GM12878 (cell line): ENCODE measurements at regions not wholly inside any gene's neighbourhood (a gene's known extent, or its start where the extent isn't known, plus 50 kb on each side); places are given as distances from the start of the nearest gene placed in this dataset.

Experiments used
- ATAC-seq: fragments of 200-7000 bp; cut with Tn5 transposase; 3 replicates; pipeline ENCODE4 v1.9.1; 2020; ENCODE audit warnings: mild to moderate bottlenecking, moderate library complexity
- BruUV-seq: library from RNA; stranded (reverse); fragments of 400-500 nt; replicated peaks from 2 replicates; lab custom pipeline; 2021; lab: Mats Ljungman, UMichigan
- CTCF ChIA-PET: fragments of 300-600 bp; sonication (Branson Sonifier 250); formaldehyde crosslinking; extraction: SDS; loops from one replicate; lab custom pipeline; 2021; ENCODE audit warnings: inconsistent platforms; lab: Yijun Ruan, JAX
- POLR2A ChIA-PET: fragments of 350-600 bp; formaldehyde crosslinking; extraction: SDS; loops from one replicate; lab custom pipeline; 2021; ENCODE audit warnings: inconsistent platforms; lab: Charles Lee
- RAD21 ChIA-PET: fragments of 300-600 bp; sonication (Branson Sonifier 250); formaldehyde crosslinking; loops from one replicate; lab custom pipeline; 2023; ENCODE audit warnings: antibody characterized with exemption; ENCODE audit not compliant: unreplicated experiment; lab: Charles Lee
- SMC1A ChIA-PET: fragments of 300-600 bp; sonication (Branson Sonifier 250); formaldehyde crosslinking; loops from one replicate; lab custom pipeline; 2023; ENCODE audit not compliant: unreplicated experiment, uncharacterized antibody; lab: Charles Lee
- DNase-seq: peaks from one replicate; pipeline ENCODE4 v3.0.0-alpha.2; 2011; ENCODE audit warnings: low read depth, low spot score
- FAIRE-seq: peaks from 3 replicates; lab custom pipeline; 2011; peaks lifted over from hg19 to GRCh38; lab: Jason Lieb, UNC
- H2AFZ ChIP-seq: 2 replicates; pipeline ENCODE4 v1.6.0; 2011; ENCODE audit warnings: low read depth, low read length, control low read depth; ENCODE audit not compliant: control insufficient read depth
- H3K27ac ChIP-seq: 2 replicates; pipeline ENCODE4 v1.5.1; 2011; ENCODE audit warnings: control low read depth; ENCODE audit not compliant: control insufficient read depth, insufficient read depth
- H3K27me3 ChIP-seq, 2 experiments: replicated peaks in 1 of 2; 2 replicates each; pipeline versions ENCODE4 v1.6.0 to v1.6.1; 2011; ENCODE audit warnings: low read length in 1 of 2; ENCODE audit not compliant: control insufficient read depth in 2 of 2, insufficient read depth in 2 of 2
- H3K36me3 ChIP-seq, 2 experiments: 2 replicates each; pipeline ENCODE4 v1.5.1; 2011; ENCODE audit warnings: low read length in 1 of 2; ENCODE audit not compliant: control insufficient read depth in 2 of 2, insufficient read depth in 2 of 2
- H3K4me1 ChIP-seq: 2 replicates; pipeline ENCODE4 v1.6.1; 2011; ENCODE audit warnings: mild to moderate bottlenecking, low read length, moderate library complexity, mixed read lengths; ENCODE audit not compliant: control insufficient read depth, insufficient read depth
- H3K4me2 ChIP-seq: 2 replicates; pipeline ENCODE4 v1.6.0; 2011; ENCODE audit warnings: control low read depth; ENCODE audit not compliant: control insufficient read depth, insufficient read depth
- H3K4me3 ChIP-seq: fragments of 200-600 bp; sonication (generic); 2 replicates; pipeline ENCODE4 v1.5.1; 2016
- H3K79me2 ChIP-seq: 2 replicates; pipeline ENCODE4 v1.6.0; 2011; ENCODE audit warnings: low read length; ENCODE audit not compliant: control insufficient read depth, insufficient read depth
- H3K9ac ChIP-seq: 2 replicates; pipeline ENCODE4 v1.8.0; 2011; ENCODE audit warnings: low read length, control low read depth, mixed read lengths; ENCODE audit not compliant: control insufficient read depth, insufficient read depth
- H3K9me3 ChIP-seq: replicated peaks from 3 replicates; pipeline ENCODE4 v1.5.1; 2011; ENCODE audit warnings: mild to moderate bottlenecking, low read length; ENCODE audit not compliant: control insufficient read depth, insufficient read depth
- H4K20me1 ChIP-seq: 2 replicates; pipeline ENCODE4 v1.6.0; 2011; ENCODE audit not compliant: control insufficient read depth, insufficient read depth
- CBX5 ChIP-seq: sonication (generic); IDR thresholded peaks from 2 replicates; pipeline ENCODE4 v1.6.1; 2016; ENCODE audit warnings: low read depth, moderate library complexity, mild to moderate bottlenecking, inconsistent platforms
- CEBPB ChIP-seq, 2 experiments: fragments of 150-350 bp in 1 of 2; IDR thresholded peaks; 2 replicates each; pipeline ENCODE4 v1.6.1; 2012 to 2014; ENCODE audit warnings: low read depth in 2 of 2, low read length in 2 of 2, borderline replicate concordance in 1 of 2, inconsistent platforms in 1 of 2
- MEF2A ChIP-seq: IDR thresholded peaks from 2 replicates; pipeline ENCODE4 v1.6.1; 2011; ENCODE audit warnings: low read depth, mild to moderate bottlenecking, low read length, moderate library complexity; ENCODE audit not compliant: insufficient read depth
- STAT3 ChIP-seq: IDR thresholded peaks from 2 replicates; pipeline ENCODE4 v1.6.1; 2011; ENCODE audit warnings: low read depth, low read length, improper control_type of control experiment
- TARDBP ChIP-seq: IDR thresholded peaks from 2 replicates; pipeline ENCODE4 v1.6.1; 2016; ENCODE audit warnings: borderline replicate concordance
- WRNIP1 ChIP-seq: IDR thresholded peaks from 2 replicates; pipeline ENCODE4 v1.6.1; 2011; ENCODE audit warnings: low read depth, low read length, improper control_type of control experiment, borderline replicate concordance
- ZBTB11 ChIP-seq: fragments of 450-650 bp; formaldehyde crosslinking; IDR thresholded peaks from 2 replicates; pipeline ENCODE4 v1.5.0; 2022; ENCODE audit warnings: mild to moderate bottlenecking, missing genetic modification characterization
- ZNF622 ChIP-seq: fragments of 450-650 bp; IDR thresholded peaks from 2 replicates; pipeline ENCODE4 v1.6.1; 2017; ENCODE audit warnings: mild to moderate bottlenecking, inconsistent platforms
- ZZZ3 ChIP-seq: IDR thresholded peaks from 2 replicates; pipeline ENCODE4 v1.6.1; 2011; ENCODE audit warnings: low read depth; ENCODE audit not compliant: control insufficient read depth, insufficient read length
- WGBS: methylation state at CpG from one replicate; pipeline ENCODE4 v1.1.6; 2016; ENCODE audit warnings: low lambda C conversion rate; ENCODE audit not compliant: insufficient replicate concordance, insufficient coverage; ENCODE audit errors: missing lambda C conversion rate; 5-methylcytosine and 5-hydroxymethylcytosine counted together
- in situ Hi-C: fragments of 300-500 bp; cut with MboI; formaldehyde crosslinking; loops from 9 replicates; pipeline ENCODE4 v1.14.3; 2018; ENCODE audit warnings: mixed read lengths
- intact Hi-C: fragments of 100-400 bp; cut with micrococcal nuclease; formaldehyde crosslinking; loops from one replicate; pipeline ENCODE4 v1.14.2; 2022; ENCODE audit not compliant: unreplicated experiment
- TF ChIP-seq, protein P1 (sequence below): IDR thresholded peaks from 2 replicates; pipeline ENCODE4 v1.6.1; 2012; ENCODE audit warnings: low read depth, low read length, improper control_type of control experiment

DNA sequence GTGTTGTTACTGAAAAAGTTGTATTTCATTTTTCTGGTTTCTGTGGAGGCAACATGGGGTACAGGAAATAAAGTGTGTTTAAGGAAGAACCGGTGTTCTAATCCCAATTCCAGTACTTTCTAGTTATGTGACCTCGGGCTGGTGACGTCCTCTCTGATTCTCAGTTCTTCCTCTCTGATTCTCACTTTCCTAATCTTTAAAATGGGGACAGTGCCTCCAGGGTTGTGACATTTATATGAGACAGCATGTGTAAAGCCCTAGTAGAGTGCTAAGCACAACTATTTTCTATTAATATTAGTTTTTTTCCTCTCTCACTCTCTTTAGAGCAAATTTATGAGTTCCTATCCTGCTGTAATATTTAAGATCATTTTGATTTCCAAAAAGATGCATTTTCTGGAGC lies 50.9 kb upstream of the PTPDC1 start:
- H3K4me3 ChIP-seq: no peak overlapping the region
- no peaks in the 10 kb centered on the region for H3K27me3 ChIP-seq
- ChIA-PET SMC1A (no interaction called here), RAD21 (no interaction called here), CTCF (no interaction called here), POLR2A (no interaction called here)
- no TSS peak for BruUV-seq
- H4K20me1 ChIP-seq: no peaks in the 10 kb centered on the region
- H3K4me2 ChIP-seq: no peak overlapping the region
- FAIRE-seq (no peak), DNase-seq (no peak), ATAC-seq (no peak)
- in situ Hi-C loops: no loop called here
- no peaks in the 10 kb centered on the region for H3K4me1 ChIP-seq
- no peak for TF ChIP-seq TARDBP
- TF ChIP-seq, protein P1, sequence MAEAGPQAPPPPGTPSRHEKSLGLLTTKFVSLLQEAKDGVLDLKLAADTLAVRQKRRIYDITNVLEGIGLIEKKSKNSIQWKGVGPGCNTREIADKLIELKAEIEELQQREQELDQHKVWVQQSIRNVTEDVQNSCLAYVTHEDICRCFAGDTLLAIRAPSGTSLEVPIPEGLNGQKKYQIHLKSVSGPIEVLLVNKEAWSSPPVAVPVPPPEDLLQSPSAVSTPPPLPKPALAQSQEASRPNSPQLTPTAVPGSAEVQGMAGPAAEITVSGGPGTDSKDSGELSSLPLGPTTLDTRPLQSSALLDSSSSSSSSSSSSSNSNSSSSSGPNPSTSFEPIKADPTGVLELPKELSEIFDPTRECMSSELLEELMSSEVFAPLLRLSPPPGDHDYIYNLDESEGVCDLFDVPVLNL: no peak
- 62% methylated on average over 3 of the region's 3 CpGs for WGBS
- intact Hi-C loops: no loop called here
- no peak overlapping the region for H3K27ac ChIP-seq
- peaks cover 2% of the 10 kb centered on the region for H3K79me2 ChIP-seq
- H3K36me3 ChIP-seq: no peaks in the 10 kb centered on the region
- no peaks in the 10 kb centered on the region for H3K9me3 ChIP-seq
- no peak overlapping the region for H3K9ac ChIP-seq
- H2AFZ ChIP-seq: no peak overlapping the region

GRCh38 chr9:94031946-94032345 lies 52.3 kb upstream of the PTPDC1 start:
- no peak overlapping the region for H2AFZ ChIP-seq
- DNase-seq (no peak), FAIRE-seq (no peak), ATAC-seq (no peak)
- BruUV-seq: TSS peak; percentile 47
- H3K27me3 ChIP-seq: no peaks in the 10 kb centered on the region
- intact Hi-C loops (no loop called here), in situ Hi-C loops (no loop called here)
- RAD21 ChIA-PET: interaction anchor here (0.7 kb wide), 1 partner anchor 141 kb away, joined by 3 read pairs; no protein-coding TSS in a partner anchor
- TF ChIP-seq MEF2A (no peak), ZBTB11 (CRISPR knock-in tag) (no peak), ZNF622 (no peak), CBX5 (no peak), ZZZ3 (no peak), STAT3 (no peak), WRNIP1 (no peak), CEBPB (IDR thresholded peaks at IDR 0.05; ENCODE audit: borderline replicate concordance in 1 of 2, low read depth in 2 of 2, low read length in 2 of 2) (no peak)
- CTCF ChIA-PET: no interaction called here
- no peak overlapping the region for H3K27ac ChIP-seq
- H3K9me3 ChIP-seq: no peaks in the 10 kb centered on the region
- no peaks in the 10 kb centered on the region for H3K4me1 ChIP-seq
- POLR2A ChIA-PET: no interaction called here
- 71% methylated on average over 3 of the region's 3 CpGs for WGBS
- no peak overlapping the region for H3K4me2 ChIP-seq
- H4K20me1 ChIP-seq: no peaks in the 10 kb centered on the region
- peaks cover 2% of the 10 kb centered on the region for H3K79me2 ChIP-seq
- no peaks in the 10 kb centered on the region for H3K36me3 ChIP-seq
- no peak overlapping the region for H3K9ac ChIP-seq
- SMC1A ChIA-PET: no interaction called here
- no peak overlapping the region for H3K4me3 ChIP-seq
